ENCODE measurements at regions not wholly inside any gene's neighbourhood (a gene's known extent, or its start where the extent isn't known, plus 50 kb on each side); places are given as distances from the start of the nearest gene placed in this dataset.

DNA sequence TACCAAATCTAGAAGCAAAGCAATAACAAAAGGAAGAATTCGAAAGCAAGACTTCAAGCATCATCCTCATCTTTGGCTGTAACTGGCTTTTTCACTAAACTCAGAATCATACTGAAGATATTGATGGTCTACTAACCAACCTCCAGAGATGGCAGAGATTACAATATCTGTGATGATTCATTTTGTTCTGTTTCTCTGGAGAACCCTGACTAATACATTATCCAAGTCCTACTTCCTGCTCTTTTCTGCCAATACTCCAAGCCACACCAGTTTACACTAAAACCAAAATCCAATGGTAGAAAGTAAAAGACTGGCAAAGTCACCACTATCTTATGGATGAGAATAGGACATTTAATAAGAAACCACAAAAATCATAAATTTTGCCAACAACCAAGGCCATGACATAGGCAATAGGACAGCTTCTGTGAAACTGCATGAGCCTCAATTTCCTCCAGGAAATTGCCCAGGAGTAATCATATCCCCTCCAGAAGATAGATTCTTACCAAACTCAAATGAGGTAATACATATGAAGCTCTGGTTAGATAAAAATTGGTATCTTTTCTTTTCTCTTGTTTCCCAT is 159.8 kb downstream of the METTL4 start:
- no peaks in the 10 kb centered on the region for H3K27me3 ChIP-seq (replicated peaks; ENCODE audit: control insufficient read depth, insufficient read depth, low read length)
- H3K27me3 Mint-ChIP-seq (ENCODE audit: insufficient read depth, unreplicated experiment), result no peaks in the 10 kb centered on the region
- intact Hi-C loops (cut with micrococcal nuclease; ENCODE audit: unreplicated experiment), result no loop called here
- H3K4me1 ChIP-seq, result 0 out of 2 replicates have a peak, but pooled peaks cover 7% of the 10 kb centered on the region
- no peaks in the 10 kb centered on the region for H3K36me3 Mint-ChIP-seq (ENCODE audit: insufficient read depth, unreplicated experiment)
- ChIA-PET CTCF (no interaction called here), POLR2A (no interaction called here)
- no peak overlapping the region for H3K27ac Mint-ChIP-seq (ENCODE audit: unreplicated experiment)
- H3K9me3 Mint-ChIP-seq (ENCODE audit: unreplicated experiment), result peaks cover 7% of the 10 kb centered on the region
- no peak overlapping the region for H3K4me3 ChIP-seq (ENCODE audit: low read depth, low read length)
- no peaks in the 10 kb centered on the region for H3K9me3 ChIP-seq
- TF ChIP-seq, protein P1, sequence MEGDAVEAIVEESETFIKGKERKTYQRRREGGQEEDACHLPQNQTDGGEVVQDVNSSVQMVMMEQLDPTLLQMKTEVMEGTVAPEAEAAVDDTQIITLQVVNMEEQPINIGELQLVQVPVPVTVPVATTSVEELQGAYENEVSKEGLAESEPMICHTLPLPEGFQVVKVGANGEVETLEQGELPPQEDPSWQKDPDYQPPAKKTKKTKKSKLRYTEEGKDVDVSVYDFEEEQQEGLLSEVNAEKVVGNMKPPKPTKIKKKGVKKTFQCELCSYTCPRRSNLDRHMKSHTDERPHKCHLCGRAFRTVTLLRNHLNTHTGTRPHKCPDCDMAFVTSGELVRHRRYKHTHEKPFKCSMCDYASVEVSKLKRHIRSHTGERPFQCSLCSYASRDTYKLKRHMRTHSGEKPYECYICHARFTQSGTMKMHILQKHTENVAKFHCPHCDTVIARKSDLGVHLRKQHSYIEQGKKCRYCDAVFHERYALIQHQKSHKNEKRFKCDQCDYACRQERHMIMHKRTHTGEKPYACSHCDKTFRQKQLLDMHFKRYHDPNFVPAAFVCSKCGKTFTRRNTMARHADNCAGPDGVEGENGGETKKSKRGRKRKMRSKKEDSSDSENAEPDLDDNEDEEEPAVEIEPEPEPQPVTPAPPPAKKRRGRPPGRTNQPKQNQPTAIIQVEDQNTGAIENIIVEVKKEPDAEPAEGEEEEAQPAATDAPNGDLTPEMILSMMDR (IDR thresholded peaks at IDR 0.05; ENCODE audit: insufficient read depth in 1 of 2, low read depth in 1 of 2, low read length in 1 of 2, severe bottlenecking in 1 of 2, unreplicated experiment in 1 of 2), result no peak
- DNase-seq, result no peak
- BruUV-seq (replicated peaks), result no TSS peak
- H3K36me3 ChIP-seq (ENCODE audit: control insufficient read depth, insufficient read depth, low read length), result no peaks in the 10 kb centered on the region
- H3K4me3 Mint-ChIP-seq (ENCODE audit: unreplicated experiment), result no peak overlapping the region
- peaks cover 14% of the 10 kb centered on the region for H3K4me1 Mint-ChIP-seq (ENCODE audit: low read depth, unreplicated experiment)

DNA sequence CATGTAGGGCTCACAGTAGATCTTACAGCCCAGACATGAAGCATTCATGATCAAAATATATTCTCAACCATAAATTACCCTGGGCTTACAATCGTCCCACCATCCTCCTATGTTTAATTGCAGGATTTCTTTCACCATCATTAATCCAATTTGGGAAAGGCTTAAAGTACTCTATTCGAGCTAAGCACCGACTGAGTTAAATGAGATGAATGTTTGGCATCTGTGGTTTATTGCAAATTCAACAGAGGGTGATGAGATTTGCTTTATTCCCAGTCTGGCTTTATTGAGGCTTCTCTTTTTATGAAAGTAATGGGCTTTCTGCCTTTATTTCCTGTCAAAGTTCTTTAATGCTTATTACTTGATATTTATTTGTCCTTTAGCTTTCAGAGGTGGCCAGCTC is 159.0 kb downstream of the METTL4 start:
- no TSS peak for BruUV-seq (replicated peaks)
- no peak overlapping the region for H3K27ac Mint-ChIP-seq (ENCODE audit: unreplicated experiment)
- H3K4me3 Mint-ChIP-seq (ENCODE audit: unreplicated experiment), result no peak overlapping the region
- peaks cover 14% of the 10 kb centered on the region for H3K4me1 Mint-ChIP-seq (ENCODE audit: low read depth, unreplicated experiment)
- H3K27me3 Mint-ChIP-seq (ENCODE audit: insufficient read depth, unreplicated experiment), result no peaks in the 10 kb centered on the region
- no peak overlapping the region for H3K4me3 ChIP-seq (ENCODE audit: low read depth, low read length)
- H3K27me3 ChIP-seq (replicated peaks; ENCODE audit: control insufficient read depth, insufficient read depth, low read length), result no peaks in the 10 kb centered on the region
- ChIA-PET CTCF (interaction anchor here (0.5 kb wide), 1 partner anchor 1320 kb away, joined by 3 read pairs; no protein-coding TSS in a partner anchor), POLR2A (no interaction called here)
- H3K4me1 ChIP-seq, result 0 out of 2 replicates have a peak, but pooled peaks cover 7% of the 10 kb centered on the region
- H3K36me3 ChIP-seq (ENCODE audit: control insufficient read depth, insufficient read depth, low read length), result no peaks in the 10 kb centered on the region
- intact Hi-C loops (cut with micrococcal nuclease; ENCODE audit: unreplicated experiment), result no loop called here
- TF ChIP-seq, protein P1 (IDR thresholded peaks at IDR 0.05; ENCODE audit: insufficient read depth in 1 of 2, low read depth in 1 of 2, low read length in 1 of 2, severe bottlenecking in 1 of 2, unreplicated experiment in 1 of 2), result no peak
- no peak for DNase-seq
- no peaks in the 10 kb centered on the region for H3K36me3 Mint-ChIP-seq (ENCODE audit: insufficient read depth, unreplicated experiment)
- no peaks in the 10 kb centered on the region for H3K9me3 ChIP-seq
- peaks cover 10% of the 10 kb centered on the region for H3K9me3 Mint-ChIP-seq (ENCODE audit: unreplicated experiment)

DNA sequence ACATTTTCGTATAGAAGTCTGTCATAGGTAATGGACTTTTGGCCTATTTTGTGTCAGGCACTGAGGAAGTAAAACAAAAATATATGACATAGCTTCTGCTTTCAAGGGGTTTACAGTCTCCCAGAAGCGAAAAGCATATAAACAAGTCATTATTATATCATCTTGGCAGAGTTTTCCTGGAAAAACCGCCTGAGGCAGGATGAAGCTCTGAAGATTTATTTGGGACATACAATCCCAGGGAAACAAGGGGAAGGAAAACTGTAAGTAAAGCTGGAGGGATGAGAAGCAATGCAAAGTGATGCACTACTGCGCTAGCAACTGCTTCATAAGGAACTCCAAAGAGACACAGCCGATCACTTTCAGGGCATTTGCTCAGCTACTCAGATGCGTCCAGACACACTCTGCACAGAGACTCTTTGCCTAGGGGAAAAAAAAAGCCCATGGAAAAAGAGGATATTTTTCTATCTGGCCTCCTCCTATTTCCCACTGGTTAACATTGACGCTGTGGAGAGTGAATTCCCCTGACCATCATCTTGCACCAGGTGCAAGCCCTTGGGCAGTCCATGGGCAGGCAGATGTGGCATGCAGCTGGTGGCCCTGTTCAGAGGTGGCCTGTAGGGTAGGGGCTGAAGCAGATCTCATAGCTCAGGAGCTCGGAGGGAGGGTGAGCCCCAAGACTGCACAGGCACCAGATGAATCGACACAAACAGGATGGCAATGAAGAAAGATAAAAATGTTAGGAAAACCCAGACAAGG is 158.1 kb downstream of the METTL4 start:
- intact Hi-C loops (cut with micrococcal nuclease; ENCODE audit: unreplicated experiment), result no loop called here
- no peak overlapping the region for H3K4me3 Mint-ChIP-seq (ENCODE audit: unreplicated experiment)
- peaks cover 14% of the 10 kb centered on the region for H3K4me1 Mint-ChIP-seq (ENCODE audit: low read depth, unreplicated experiment)
- H3K27ac Mint-ChIP-seq (ENCODE audit: unreplicated experiment), result no peak overlapping the region
- no peak for DNase-seq
- Histone ChIP-seq H3K36me3 (ENCODE audit: control insufficient read depth, insufficient read depth, low read length) (no peaks in the 10 kb centered on the region), H3K27me3 (replicated peaks; ENCODE audit: control insufficient read depth, insufficient read depth, low read length) (no peaks in the 10 kb centered on the region), H3K9me3 (no peaks in the 10 kb centered on the region), H3K4me1 (0 out of 2 replicates have a peak, but pooled peaks cover 7% of the 10 kb centered on the region), H3K4me3 (ENCODE audit: low read depth, low read length) (no peak overlapping the region)
- H3K9me3 Mint-ChIP-seq (ENCODE audit: unreplicated experiment), result peaks cover 10% of the 10 kb centered on the region
- CTCF ChIA-PET, result interaction anchor here (0.5 kb wide), 1 partner anchor 1319 kb away, joined by 3 read pairs; no protein-coding TSS in a partner anchor
- POLR2A ChIA-PET, result no interaction called here
- no peaks in the 10 kb centered on the region for H3K27me3 Mint-ChIP-seq (ENCODE audit: insufficient read depth, unreplicated experiment)
- TF ChIP-seq, protein P1 (IDR thresholded peaks at IDR 0.05; ENCODE audit: insufficient read depth in 1 of 2, low read depth in 1 of 2, low read length in 1 of 2, severe bottlenecking in 1 of 2, unreplicated experiment in 1 of 2), result no peak
- H3K36me3 Mint-ChIP-seq (ENCODE audit: insufficient read depth, unreplicated experiment), result no peaks in the 10 kb centered on the region
- no TSS peak for BruUV-seq (replicated peaks)

Measured in Caco-2 (cell line).